ENCODE measurements at regions not wholly inside any gene's neighbourhood (a gene's known extent, or its start where the extent isn't known, plus 50 kb on each side); places are given as distances from the start of the nearest gene placed in this dataset.

DNA sequence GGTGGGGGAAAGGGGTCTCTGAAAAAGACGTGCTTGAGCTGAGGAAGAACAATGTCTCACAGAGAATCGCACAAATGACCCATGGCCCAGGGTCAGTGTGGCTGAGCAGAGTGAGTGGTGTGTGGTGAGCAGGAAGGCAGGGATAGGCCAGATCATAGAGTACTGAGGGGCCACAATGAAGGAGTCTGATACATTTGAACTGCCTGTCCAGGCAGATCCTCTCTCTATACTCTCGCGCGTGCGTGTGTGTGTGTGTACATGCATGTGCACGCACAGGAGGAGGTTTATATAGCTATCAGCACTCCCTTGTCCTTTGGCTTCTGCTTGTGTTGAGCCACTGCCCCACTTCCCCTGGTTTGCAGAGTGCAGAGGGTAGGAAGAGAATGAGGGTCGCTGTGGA lies 294.0 kb downstream of the ZNF608 start:
- intact Hi-C loops (cut with micrococcal nuclease), result no loop called here
- H3K27ac ChIP-seq (ENCODE audit: low read depth, low read length), result no peak overlapping the region
- ChIA-PET POLR2A (no interaction called here), RAD21 (ENCODE audit: low non-redundant PET in 1 of 2, low total read pairs in 2 of 2, uncharacterized antibody in 2 of 2, unreplicated experiment in 2 of 2) (interaction anchor here in 1 of 2 experiments (0.6 kb wide), 1 partner anchor 43 kb away, joined by 3 read pairs; no protein-coding TSS in a partner anchor), CTCF (no interaction called here)
- H3K9me3 ChIP-seq (ENCODE audit: control insufficient read depth in 1 of 2, insufficient read depth in 1 of 2, low read depth in 1 of 2, low read length in 2 of 2), result no peaks in the 10 kb centered on the region
- no peaks in the 10 kb centered on the region for H3K9me2 ChIP-seq (ENCODE audit: insufficient read depth)
- no peak overlapping the region for H3K4me3 ChIP-seq (replicated peaks in 1 of 2; ENCODE audit: low read depth in 1 of 2, low read length in 2 of 2)
- no peak for ATAC-seq
- H4K20me1 ChIP-seq (ENCODE audit: insufficient read depth), result no peaks in the 10 kb centered on the region
- H3K36me3 ChIP-seq (ENCODE audit: control insufficient read depth in 1 of 2, insufficient read depth in 2 of 2, low read length in 2 of 2), result no peaks in the 10 kb centered on the region
- H3K4me2 ChIP-seq (ENCODE audit: low read length), result no peak overlapping the region
- H2AFZ ChIP-seq (ENCODE audit: low read depth, low read length, poor library complexity, severe bottlenecking), result no peak overlapping the region
- H3K27me3 ChIP-seq (ENCODE audit: insufficient read depth, low read length), result no peaks in the 10 kb centered on the region
- no peak overlapping the region for H3K9ac ChIP-seq (ENCODE audit: low read length)
- H3K79me2 ChIP-seq (ENCODE audit: insufficient read depth, low read length), result no peaks in the 10 kb centered on the region
- BruUV-seq (replicated peaks), result no TSS peak
- H3K4me1 ChIP-seq (ENCODE audit: control insufficient read depth in 1 of 2, insufficient read depth in 2 of 2, low read length in 2 of 2), result peaks cover 0 to 8% of the 10 kb centered on the region in 2 experiments; a peak in 2 of 4 replicates
- DNase-seq (ENCODE audit: low read depth, low spot score), result no peak
- TF ChIP-seq, protein P1, sequence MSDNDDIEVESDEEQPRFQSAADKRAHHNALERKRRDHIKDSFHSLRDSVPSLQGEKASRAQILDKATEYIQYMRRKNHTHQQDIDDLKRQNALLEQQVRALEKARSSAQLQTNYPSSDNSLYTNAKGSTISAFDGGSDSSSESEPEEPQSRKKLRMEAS (IDR thresholded peaks at IDR 0.05), result no peak
- TF ChIP-seq, protein P2, sequence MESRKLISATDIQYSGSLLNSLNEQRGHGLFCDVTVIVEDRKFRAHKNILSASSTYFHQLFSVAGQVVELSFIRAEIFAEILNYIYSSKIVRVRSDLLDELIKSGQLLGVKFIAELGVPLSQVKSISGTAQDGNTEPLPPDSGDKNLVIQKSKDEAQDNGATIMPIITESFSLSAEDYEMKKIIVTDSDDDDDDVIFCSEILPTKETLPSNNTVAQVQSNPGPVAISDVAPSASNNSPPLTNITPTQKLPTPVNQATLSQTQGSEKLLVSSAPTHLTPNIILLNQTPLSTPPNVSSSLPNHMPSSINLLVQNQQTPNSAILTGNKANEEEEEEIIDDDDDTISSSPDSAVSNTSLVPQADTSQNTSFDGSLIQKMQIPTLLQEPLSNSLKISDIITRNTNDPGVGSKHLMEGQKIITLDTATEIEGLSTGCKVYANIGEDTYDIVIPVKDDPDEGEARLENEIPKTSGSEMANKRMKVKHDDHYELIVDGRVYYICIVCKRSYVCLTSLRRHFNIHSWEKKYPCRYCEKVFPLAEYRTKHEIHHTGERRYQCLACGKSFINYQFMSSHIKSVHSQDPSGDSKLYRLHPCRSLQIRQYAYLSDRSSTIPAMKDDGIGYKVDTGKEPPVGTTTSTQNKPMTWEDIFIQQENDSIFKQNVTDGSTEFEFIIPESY (IDR thresholded peaks at IDR 0.05; ENCODE audit: extremely low read depth, insufficient replicate concordance, low read length), result no peak
- no peak for TF ChIP-seq RAD21 (IDR thresholded peaks at IDR 0.05; ENCODE audit: low read depth)
- TF ChIP-seq SIN3A (IDR thresholded peaks at IDR 0.05; ENCODE audit: low read depth), result no peak

DNA sequence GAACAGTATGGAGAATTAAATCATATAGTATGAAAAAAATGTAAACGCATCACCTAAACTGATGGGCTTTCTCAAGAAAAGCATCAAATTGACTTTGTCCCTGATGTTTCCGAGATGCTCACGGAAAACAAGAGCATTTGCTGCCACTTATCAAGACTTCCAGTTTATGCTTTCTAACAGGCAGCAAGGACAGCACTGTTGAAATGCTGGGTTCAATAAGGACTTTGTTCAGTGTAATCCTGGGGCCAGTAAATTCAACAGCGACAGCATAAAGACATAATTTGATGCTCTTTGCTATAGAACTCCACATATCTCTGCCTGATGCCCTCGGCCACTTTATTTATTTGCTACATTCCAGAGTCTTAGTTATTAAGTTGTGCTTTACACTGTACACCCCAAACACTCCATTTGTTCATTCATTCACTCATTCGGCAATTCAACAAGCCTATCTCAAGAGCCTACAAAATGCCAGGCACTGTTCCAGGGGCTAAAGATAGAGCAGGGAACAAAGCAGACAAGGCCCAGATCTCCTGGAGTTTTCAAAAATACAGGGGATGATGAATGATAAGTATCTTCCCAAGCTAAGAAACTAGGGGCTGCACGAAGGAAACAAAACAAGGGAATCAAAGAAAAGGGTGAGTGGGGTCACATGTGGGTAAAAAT lies 294.6 kb downstream of the ZNF608 start:
- H2AFZ ChIP-seq (ENCODE audit: low read depth, low read length, poor library complexity, severe bottlenecking), result no peak overlapping the region
- intact Hi-C loops (cut with micrococcal nuclease), result no loop called here
- H3K9me3 ChIP-seq (ENCODE audit: control insufficient read depth in 1 of 2, insufficient read depth in 1 of 2, low read depth in 1 of 2, low read length in 2 of 2), result no peaks in the 10 kb centered on the region
- no peak for DNase-seq (ENCODE audit: low read depth, low spot score)
- CTCF ChIA-PET, result no interaction called here
- H3K4me3 ChIP-seq (replicated peaks in 1 of 2; ENCODE audit: low read depth in 1 of 2, low read length in 2 of 2), result no peak overlapping the region
- H3K79me2 ChIP-seq (ENCODE audit: insufficient read depth, low read length), result no peaks in the 10 kb centered on the region
- H3K4me1 ChIP-seq (ENCODE audit: control insufficient read depth in 1 of 2, insufficient read depth in 2 of 2, low read length in 2 of 2), result peaks cover 0 to 8% of the 10 kb centered on the region in 2 experiments; a peak in 2 of 4 replicates
- no peaks in the 10 kb centered on the region for H3K27me3 ChIP-seq (ENCODE audit: insufficient read depth, low read length)
- H3K9me2 ChIP-seq (ENCODE audit: insufficient read depth), result no peaks in the 10 kb centered on the region
- no peak overlapping the region for H3K27ac ChIP-seq (ENCODE audit: low read depth, low read length)
- no peaks in the 10 kb centered on the region for H3K36me3 ChIP-seq (ENCODE audit: control insufficient read depth in 1 of 2, insufficient read depth in 2 of 2, low read length in 2 of 2)
- RAD21 ChIA-PET (ENCODE audit: low non-redundant PET in 1 of 2, low total read pairs in 2 of 2, uncharacterized antibody in 2 of 2, unreplicated experiment in 2 of 2), result no interaction called here
- BruUV-seq (replicated peaks), result no TSS peak
- no peak overlapping the region for H3K9ac ChIP-seq (ENCODE audit: low read length)
- ATAC-seq, result no peak
- H4K20me1 ChIP-seq (ENCODE audit: insufficient read depth), result no peaks in the 10 kb centered on the region
- TF ChIP-seq CBX3 (IDR thresholded peaks at IDR 0.05; ENCODE audit: low read depth), result no peak
- no peak for TF ChIP-seq JUND (IDR thresholded peaks at IDR 0.05)
- no peak for TF ChIP-seq SP1 (IDR thresholded peaks at IDR 0.05; ENCODE audit: low read depth)
- TF ChIP-seq, protein P3, sequence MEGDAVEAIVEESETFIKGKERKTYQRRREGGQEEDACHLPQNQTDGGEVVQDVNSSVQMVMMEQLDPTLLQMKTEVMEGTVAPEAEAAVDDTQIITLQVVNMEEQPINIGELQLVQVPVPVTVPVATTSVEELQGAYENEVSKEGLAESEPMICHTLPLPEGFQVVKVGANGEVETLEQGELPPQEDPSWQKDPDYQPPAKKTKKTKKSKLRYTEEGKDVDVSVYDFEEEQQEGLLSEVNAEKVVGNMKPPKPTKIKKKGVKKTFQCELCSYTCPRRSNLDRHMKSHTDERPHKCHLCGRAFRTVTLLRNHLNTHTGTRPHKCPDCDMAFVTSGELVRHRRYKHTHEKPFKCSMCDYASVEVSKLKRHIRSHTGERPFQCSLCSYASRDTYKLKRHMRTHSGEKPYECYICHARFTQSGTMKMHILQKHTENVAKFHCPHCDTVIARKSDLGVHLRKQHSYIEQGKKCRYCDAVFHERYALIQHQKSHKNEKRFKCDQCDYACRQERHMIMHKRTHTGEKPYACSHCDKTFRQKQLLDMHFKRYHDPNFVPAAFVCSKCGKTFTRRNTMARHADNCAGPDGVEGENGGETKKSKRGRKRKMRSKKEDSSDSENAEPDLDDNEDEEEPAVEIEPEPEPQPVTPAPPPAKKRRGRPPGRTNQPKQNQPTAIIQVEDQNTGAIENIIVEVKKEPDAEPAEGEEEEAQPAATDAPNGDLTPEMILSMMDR (IDR thresholded peaks at IDR 0.05 in 2 of 3, conservative IDR thresholded peaks at IDR 0.05 in 1 of 3; ENCODE audit: borderline replicate concordance in 1 of 3, insufficient read depth in 1 of 3, low read depth in 2 of 3, low read length in 2 of 3), result no peak
- TF ChIP-seq, protein P2 (IDR thresholded peaks at IDR 0.05; ENCODE audit: extremely low read depth, insufficient replicate concordance, low read length), result no peak
- TF ChIP-seq YY1 (IDR thresholded peaks at IDR 0.05; ENCODE audit: extremely low read depth, insufficient replicate concordance, low read depth, low read length), result no peak
- no peak for TF ChIP-seq POLR2A (IDR thresholded peaks at IDR 0.05; ENCODE audit: borderline replicate concordance, extremely low read depth, insufficient read depth, insufficient read length)
- no peak for TF ChIP-seq SIN3A (IDR thresholded peaks at IDR 0.05; ENCODE audit: low read depth)
- TF ChIP-seq FOSL1 (IDR thresholded peaks at IDR 0.05; ENCODE audit: low read depth), result no peak
- TF ChIP-seq SRF (IDR thresholded peaks at IDR 0.05; ENCODE audit: low read depth), result no peak
- no peak overlapping the region for H3K4me2 ChIP-seq (ENCODE audit: low read length)
- POLR2A ChIA-PET, result no interaction called here

All from HCT116 (cell line).